Gastrocnemius medialis (tissue), 4 donors: ENCODE measurements at regions not wholly inside any gene's neighbourhood (a gene's known extent, or its start where the extent isn't known, plus 50 kb on each side); places are given as distances from the start of the nearest gene placed in this dataset.

Source experiments
- ATAC-seq, 2 donors: fragments of 150-250 bp; one replicate each; pipeline ENCODE4 v1.9.1; 2016
- DNase-seq, 2 donors: peaks; one replicate each; pipeline ENCODE4 v3.0.0-alpha.2; 2019
- H3K27ac ChIP-seq, 4 donors: fragments of 200-600 bp; sonication (generic); 1 replicate in 1 of 4; 2 replicates in 3 of 4; pipeline ENCODE4 v1.5.1; 2016 to 2018; ENCODE audit warnings: mild to moderate bottlenecking in 2 of 4, moderate library complexity in 1 of 4
- H3K27me3 ChIP-seq, 3 donors: fragments of 200-600 bp; sonication (generic) in 2 of 3; 1 replicate in 1 of 3; 2 replicates in 2 of 3; pipeline versions ENCODE4 v1.5.1 to v1.6.0; 2016 to 2019; ENCODE audit warnings: mild to moderate bottlenecking in 1 of 3, moderate library complexity in 1 of 3
- H3K36me3 ChIP-seq, 2 donors: fragments of 200-600 bp; sonication (generic) in 1 of 2; one replicate each; pipeline ENCODE4 v1.5.1; 2017 to 2018
- H3K4me1 ChIP-seq, 2 donors: fragments of 200-600 bp; sonication (generic) in 1 of 2; one replicate each; pipeline ENCODE4 v1.5.1; 2016 to 2017; ENCODE audit warnings: mild to moderate bottlenecking in 2 of 2
- H3K4me3 ChIP-seq, 4 donors: fragments of 200-600 bp; sonication (generic) in 3 of 4; 1 replicate in 1 of 4; 2 replicates in 3 of 4; pipeline ENCODE4 v1.5.1; 2016 to 2019; ENCODE audit warnings: mild to moderate bottlenecking in 2 of 4
- H3K9me3 ChIP-seq, 3 donors: fragments of 200-600 bp; sonication (generic) in 2 of 3; 1 replicate in 1 of 3; 2 replicates in 2 of 3; pipeline ENCODE4 v1.5.1; 2016 to 2019
- CTCF ChIP-seq, 5 experiments: fragments of 450-650 bp in 3 of 5; fragments of 200-600 bp in 2 of 5; sonication (generic) in 2 of 5; IDR thresholded peaks in 4 of 5; conservative IDR thresholded peaks in 1 of 5; 1 replicate in 4 of 5; 2 replicates in 1 of 5; pipeline ENCODE4 v1.5.1; 2016 to 2019; ENCODE audit warnings: antibody characterized with exemption in 5 of 5, mild to moderate bottlenecking in 3 of 5, moderate library complexity in 3 of 5
- POLR2A ChIP-seq, 2 donors: fragments of 450-650 bp; IDR thresholded peaks; one replicate each; pipeline ENCODE4 v1.6.1; 2017; ENCODE audit warnings: antibody characterized with exemption in 2 of 2, mild to moderate bottlenecking in 2 of 2, moderate library complexity in 2 of 2
- in situ Hi-C, 4 donors: fragments of 200-750 bp; cut with MboI; loops; one replicate each; pipeline versions ENCODE4 v1.15.0 to v1.8.0; 2017; ENCODE audit warnings: low sequenced_read_pairs in 4 of 4
- intact Hi-C: fragments of 100-400 bp; cut with DNase I; formaldehyde crosslinking; loops from one replicate; pipeline ENCODE4 v1.15.1; 2023; ENCODE audit warnings: low total_unique reads

- H3K4me1 ChIP-seq, result no peaks in the 10 kb centered on the region
- intact Hi-C loops, result no loop called here
- ATAC-seq, result no peak
- H3K9me3 ChIP-seq, result no peaks in the 10 kb centered on the region
- H3K27me3 ChIP-seq, result no peaks in the 10 kb centered on the region
- TF ChIP-seq CTCF (IDR thresholded peaks at IDR 0.05 in 4 of 5, conservative IDR thresholded peaks at IDR 0.05 in 1 of 5), result no peak
- no peak for TF ChIP-seq POLR2A (IDR thresholded peaks at IDR 0.05)
- DNase-seq, result no peak
- in situ Hi-C loops, result no loop called here
- H3K27ac ChIP-seq, result no peak overlapping the region
- no peak overlapping the region for H3K4me3 ChIP-seq
- H3K36me3 ChIP-seq, result no peaks in the 10 kb centered on the region
These were observed 1086.9 kb downstream of the DIPK2A start for GRCh38 chr3:145058483-145058882.

GRCh38 chr3:145063616-145064015, 1092.0 kb downstream of the DIPK2A start:
- Histone ChIP-seq H3K27ac (no peak overlapping the region), H3K4me3 (no peak overlapping the region), H3K27me3 (no peaks in the 10 kb centered on the region), H3K36me3 (no peaks in the 10 kb centered on the region), H3K4me1 (no peaks in the 10 kb centered on the region), H3K9me3 (no peaks in the 10 kb centered on the region)
- DNase-seq, result no peak
- intact Hi-C loops (no loop called here), in situ Hi-C loops (no loop called here)
- ATAC-seq, result no peak
- TF ChIP-seq CTCF (IDR thresholded peaks at IDR 0.05 in 4 of 5, conservative IDR thresholded peaks at IDR 0.05 in 1 of 5) (no peak), POLR2A (IDR thresholded peaks at IDR 0.05) (no peak)

- no peaks in the 10 kb centered on the region for H3K4me1 ChIP-seq
- in situ Hi-C loops, result no loop called here
- H3K4me3 ChIP-seq, result no peak overlapping the region
- no peak overlapping the region for H3K27ac ChIP-seq
- intact Hi-C loops, result no loop called here
- no peaks in the 10 kb centered on the region for H3K36me3 ChIP-seq
- no peaks in the 10 kb centered on the region for H3K9me3 ChIP-seq
- ATAC-seq (no peak), DNase-seq (no peak)
- no peaks in the 10 kb centered on the region for H3K27me3 ChIP-seq
- TF ChIP-seq CTCF (IDR thresholded peaks at IDR 0.05 in 4 of 5, conservative IDR thresholded peaks at IDR 0.05 in 1 of 5) (no peak), POLR2A (IDR thresholded peaks at IDR 0.05) (no peak)
These were observed 1090.2 kb downstream of the PLOD2 start for GRCh38 chr3:145070795-145071194.

- Histone ChIP-seq H3K9me3 (no peaks in the 10 kb centered on the region), H3K36me3 (no peaks in the 10 kb centered on the region), H3K27me3 (no peaks in the 10 kb centered on the region), H3K27ac (no peak overlapping the region), H3K4me1 (no peaks in the 10 kb centered on the region), H3K4me3 (no peak overlapping the region)
- DNase-seq (no peak), ATAC-seq (no peak)
- in situ Hi-C loops, result no loop called here
- intact Hi-C loops, result no loop called here
- no peak for TF ChIP-seq POLR2A (IDR thresholded peaks at IDR 0.05)
- no peak for TF ChIP-seq CTCF (IDR thresholded peaks at IDR 0.05 in 4 of 5, conservative IDR thresholded peaks at IDR 0.05 in 1 of 5)
These were observed 1081.5 kb downstream of the PLOD2 start for GRCh38 chr3:145079436-145079835.

- Histone ChIP-seq H3K36me3 (no peaks in the 10 kb centered on the region), H3K27ac (no peak overlapping the region), H3K9me3 (no peaks in the 10 kb centered on the region), H3K4me1 (no peaks in the 10 kb centered on the region), H3K27me3 (no peaks in the 10 kb centered on the region), H3K4me3 (no peak overlapping the region)
- in situ Hi-C loops (no loop called here), intact Hi-C loops (no loop called here)
- TF ChIP-seq POLR2A (IDR thresholded peaks at IDR 0.05) (no peak), CTCF (IDR thresholded peaks at IDR 0.05 in 4 of 5, conservative IDR thresholded peaks at IDR 0.05 in 1 of 5) (no peak)
- no peak for ATAC-seq
- DNase-seq, result no peak
These were observed 1073.9 kb downstream of the PLOD2 start for GRCh38 chr3:145087038-145087437.
